CD4-positive, alpha-beta T cell (primary cell): ENCODE measurements at regions not wholly inside any gene's neighbourhood (a gene's known extent, or its start where the extent isn't known, plus 50 kb on each side); places are given as distances from the start of the nearest gene placed in this dataset.
"Not testable (repeated sequence)": the region's sequence is repeated elsewhere in the genome, so short reads cannot be mapped to it uniquely, and the experiment has no call there.

Experiments
- ATAC-seq: fragments of 200-7000 bp; cut with Tn5 transposase; one replicate; pipeline ENCODE4 v1.10.0; 2022; ENCODE audit warnings: mild to moderate bottlenecking; ENCODE audit not compliant: poor library complexity
- CTCF ChIA-PET: fragments of 350-600 bp; sonication (Branson Sonifier 250); formaldehyde crosslinking; loops from one replicate; lab custom pipeline; 2021; ENCODE audit warnings: antibody characterized with exemption, inconsistent platforms; lab: Charles Lee
- POLR2A ChIA-PET: fragments of 350-600 bp; sonication (Branson Sonifier 250); formaldehyde crosslinking; loops from one replicate; lab custom pipeline; 2021; ENCODE audit warnings: antibody characterized with exemption, inconsistent platforms; lab: Charles Lee
- DNase-seq, 14 experiments: peaks; one replicate each; pipeline ENCODE4 v3.0.0-alpha.2; 2013 to 2020; ENCODE audit warnings: mixed read lengths in 2 of 14
- H3K27ac ChIP-seq, 2 donors: one replicate each; pipeline versions ENCODE4 v1.5.1 to v1.7.0; 2013; ENCODE audit warnings: low read length in 2 of 2, low read depth in 1 of 2, mild to moderate bottlenecking in 1 of 2
- H3K27me3 ChIP-seq, 2 experiments: 1 replicate in 1 of 2; 2 replicates in 1 of 2; pipeline versions ENCODE4 v1.6.1 to v1.7.0; 2013; ENCODE audit warnings: low read length in 2 of 2, control low read depth in 1 of 2, mild to moderate bottlenecking in 1 of 2, moderate library complexity in 1 of 2; ENCODE audit not compliant: insufficient read depth in 2 of 2, control insufficient read depth in 1 of 2
- H3K36me3 ChIP-seq: one replicate; pipeline ENCODE4 v1.6.1; 2013; ENCODE audit warnings: low read length, control low read depth; ENCODE audit not compliant: insufficient read depth
- H3K4me1 ChIP-seq: one replicate; pipeline ENCODE4 v1.6.1; 2013; ENCODE audit warnings: low read length, control low read depth; ENCODE audit not compliant: insufficient read depth
- H3K4me3 ChIP-seq: one replicate; pipeline ENCODE4 v1.5.1; 2013; ENCODE audit warnings: mild to moderate bottlenecking, low read length, moderate library complexity
- H3K9me3 ChIP-seq, 2 experiments: 1 replicate in 1 of 2; 2 replicates in 1 of 2; pipeline versions ENCODE4 v1.6.1 to v1.7.0; 2013; ENCODE audit warnings: low read length in 2 of 2, mild to moderate bottlenecking in 2 of 2, control low read depth in 1 of 2, moderate library complexity in 1 of 2; ENCODE audit not compliant: control insufficient read depth in 1 of 2, insufficient read depth in 1 of 2
- H3K27ac Mint-ChIP-seq: one replicate; pipeline ENCODE4 v1.8.0; 2020; ENCODE audit warnings: mixed read lengths
- H3K27me3 Mint-ChIP-seq: one replicate; pipeline ENCODE4 v1.8.0; 2021; ENCODE audit warnings: mixed read lengths
- H3K36me3 Mint-ChIP-seq: one replicate; pipeline ENCODE4 v1.8.0; 2021; ENCODE audit warnings: low read depth, mixed read lengths
- H3K4me1 Mint-ChIP-seq: one replicate; pipeline ENCODE4 v1.8.0; 2021; ENCODE audit warnings: low read depth, mixed read lengths
- H3K4me3 Mint-ChIP-seq: one replicate; pipeline ENCODE4 v1.8.0; 2020; ENCODE audit warnings: mild to moderate bottlenecking, mixed read lengths
- H3K9me3 Mint-ChIP-seq: one replicate; pipeline ENCODE4 v1.8.0; 2020; ENCODE audit warnings: mixed read lengths
- intact Hi-C, 2 experiments: fragments of 100-400 bp; cut with DNase I in 1 of 2; cut with micrococcal nuclease in 1 of 2; formaldehyde crosslinking; loops; one replicate each; pipeline versions ENCODE4 v1.15.1 to v1.9.0; 2023 to 2025; cut with DNase I, micrococcal nuclease
- TF ChIP-seq, protein P1 (sequence below): fragments of 200-600 bp; IDR thresholded peaks from one replicate; pipeline ENCODE4 v1.8.0; 2022; ENCODE audit warnings: antibody characterized with exemption, mild to moderate bottlenecking

DNA sequence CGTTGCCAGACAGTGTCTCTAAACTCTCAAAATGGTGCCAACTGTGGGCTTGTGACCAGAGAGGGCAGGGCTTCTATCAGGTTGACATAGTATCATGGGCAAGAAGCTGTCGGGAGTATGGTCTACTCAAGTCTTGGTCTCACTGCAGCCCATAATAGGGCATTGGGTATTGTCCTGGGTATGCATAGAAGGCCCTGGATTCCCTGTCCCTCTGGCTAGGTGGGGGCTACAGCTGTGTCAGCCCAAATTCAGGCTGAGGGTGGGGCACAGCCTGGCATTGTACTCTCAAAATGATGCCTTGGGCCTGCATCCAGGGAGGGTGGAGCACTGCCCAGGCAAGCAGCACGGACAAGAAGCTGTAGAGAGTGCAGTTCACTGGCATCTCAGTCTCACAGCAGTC, 408.8 kb upstream of the MAN1A1 start:
- Mint-ChIP-seq H3K9me3 (no peaks in the 10 kb centered on the region), H3K36me3 (no peaks in the 10 kb centered on the region), H3K4me1 (no peaks in the 10 kb centered on the region), H3K4me3 (no peak overlapping the region), H3K27me3 (no peaks in the 10 kb centered on the region), H3K27ac (no peak overlapping the region)
- Histone ChIP-seq H3K27ac (no peak overlapping the region), H3K9me3 (no peaks in the 10 kb centered on the region), H3K27me3 (no peaks in the 10 kb centered on the region), H3K36me3 (no peaks in the 10 kb centered on the region), H3K4me1 (no peaks in the 10 kb centered on the region), H3K4me3 (no peak overlapping the region)
- ChIA-PET POLR2A (no interaction called here), CTCF (no interaction called here)
- ATAC-seq (no peak), DNase-seq (no peak)
- TF ChIP-seq, protein P1, sequence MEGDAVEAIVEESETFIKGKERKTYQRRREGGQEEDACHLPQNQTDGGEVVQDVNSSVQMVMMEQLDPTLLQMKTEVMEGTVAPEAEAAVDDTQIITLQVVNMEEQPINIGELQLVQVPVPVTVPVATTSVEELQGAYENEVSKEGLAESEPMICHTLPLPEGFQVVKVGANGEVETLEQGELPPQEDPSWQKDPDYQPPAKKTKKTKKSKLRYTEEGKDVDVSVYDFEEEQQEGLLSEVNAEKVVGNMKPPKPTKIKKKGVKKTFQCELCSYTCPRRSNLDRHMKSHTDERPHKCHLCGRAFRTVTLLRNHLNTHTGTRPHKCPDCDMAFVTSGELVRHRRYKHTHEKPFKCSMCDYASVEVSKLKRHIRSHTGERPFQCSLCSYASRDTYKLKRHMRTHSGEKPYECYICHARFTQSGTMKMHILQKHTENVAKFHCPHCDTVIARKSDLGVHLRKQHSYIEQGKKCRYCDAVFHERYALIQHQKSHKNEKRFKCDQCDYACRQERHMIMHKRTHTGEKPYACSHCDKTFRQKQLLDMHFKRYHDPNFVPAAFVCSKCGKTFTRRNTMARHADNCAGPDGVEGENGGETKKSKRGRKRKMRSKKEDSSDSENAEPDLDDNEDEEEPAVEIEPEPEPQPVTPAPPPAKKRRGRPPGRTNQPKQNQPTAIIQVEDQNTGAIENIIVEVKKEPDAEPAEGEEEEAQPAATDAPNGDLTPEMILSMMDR: no peak
- intact Hi-C loops: no loop called here

DNA sequence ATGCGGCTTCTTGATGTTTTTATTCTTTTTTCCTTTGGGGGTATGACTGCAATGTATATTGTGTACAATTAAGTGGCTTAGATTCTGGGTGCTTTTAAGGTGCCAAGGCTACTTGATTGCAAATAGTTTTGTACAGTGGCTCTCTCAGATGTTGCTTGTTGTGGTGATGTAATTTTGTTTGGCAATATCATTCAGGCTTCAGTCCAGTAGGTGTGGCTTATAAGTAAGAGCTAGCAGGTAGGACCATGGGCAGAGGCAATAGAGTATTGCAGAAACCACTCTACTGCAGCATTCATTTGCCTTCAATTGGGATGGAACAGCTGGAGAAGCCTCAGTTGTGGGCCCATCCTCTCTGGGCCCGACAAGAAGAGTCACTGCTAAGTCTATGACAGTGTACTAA, 407.9 kb upstream of the MAN1A1 start:
- Mint-ChIP-seq H3K9me3 (no peaks in the 10 kb centered on the region), H3K4me1 (no peaks in the 10 kb centered on the region), H3K4me3 (no peak overlapping the region), H3K27ac (no peak overlapping the region), H3K36me3 (no peaks in the 10 kb centered on the region), H3K27me3 (peaks cover 5% of the 10 kb centered on the region)
- ChIA-PET POLR2A (no interaction called here), CTCF (no interaction called here)
- TF ChIP-seq, protein P1: no peak
- ATAC-seq: no peak
- Histone ChIP-seq H3K36me3 (no peaks in the 10 kb centered on the region), H3K27ac (no peak overlapping the region), H3K4me1 (no peaks in the 10 kb centered on the region), H3K4me3 (no peak overlapping the region), H3K27me3 (no peaks in the 10 kb centered on the region), H3K9me3 (no peaks in the 10 kb centered on the region)
- DNase-seq: no peak
- intact Hi-C loops: no loop called here

DNA sequence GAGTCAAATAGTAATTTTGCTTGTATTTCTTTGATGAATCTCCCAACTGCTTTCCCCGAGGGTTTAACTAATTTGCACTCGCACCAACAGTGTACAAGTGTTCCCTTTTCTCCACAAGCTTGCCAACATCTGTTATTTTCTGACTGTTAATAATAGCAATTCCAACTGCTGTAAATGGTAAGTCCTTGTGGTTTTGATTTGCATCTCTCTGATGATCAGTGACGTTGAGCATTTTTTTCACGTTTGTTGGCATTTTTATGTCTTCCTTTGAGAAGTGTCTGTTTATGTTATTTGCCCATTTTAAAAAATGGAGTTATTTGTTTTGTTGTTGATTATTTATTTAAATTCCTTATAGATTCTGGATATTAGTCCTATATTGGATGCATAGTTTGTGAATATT, 399.8 kb upstream of the MAN1A1 start:
- H3K36me3 Mint-ChIP-seq: no peaks in the 10 kb centered on the region
- TF ChIP-seq, protein P1: no peak
- H3K27ac Mint-ChIP-seq: no peak overlapping the region
- ChIA-PET POLR2A (no interaction called here), CTCF (no interaction called here)
- DNase-seq: no peak
- no peaks in the 10 kb centered on the region for H3K9me3 Mint-ChIP-seq
- no peak overlapping the region for H3K4me3 Mint-ChIP-seq
- intact Hi-C loops: no loop called here
- H3K4me1 ChIP-seq: no peaks in the 10 kb centered on the region
- H3K27me3 Mint-ChIP-seq: peaks cover 5% of the 10 kb centered on the region
- no peaks in the 10 kb centered on the region for H3K4me1 Mint-ChIP-seq
- H3K27me3 ChIP-seq: no peaks in the 10 kb centered on the region
- H3K9me3 ChIP-seq: no peaks in the 10 kb centered on the region
- no peaks in the 10 kb centered on the region for H3K36me3 ChIP-seq
- ATAC-seq: no peak
- no peak overlapping the region for H3K27ac ChIP-seq
- no peak overlapping the region for H3K4me3 ChIP-seq

DNA sequence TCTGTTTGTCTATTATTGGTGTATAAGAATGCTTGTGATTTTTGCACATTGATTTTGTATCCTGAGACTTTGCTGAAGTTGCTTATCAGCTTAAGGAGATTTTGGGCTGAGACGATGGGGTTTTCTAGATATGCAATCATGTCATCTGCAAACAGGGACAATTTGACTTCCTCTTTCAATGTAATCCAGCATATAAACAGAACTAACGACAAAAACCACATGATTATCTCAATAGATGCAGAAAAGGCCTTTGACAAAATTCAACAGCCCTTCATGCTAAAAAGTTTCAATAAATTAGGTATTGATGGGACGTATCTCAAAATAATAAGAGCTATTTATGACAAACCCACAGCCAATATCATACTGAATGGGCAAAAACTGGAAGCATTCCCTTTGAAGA, 399.0 kb upstream of the MAN1A1 start:
- H3K4me1 Mint-ChIP-seq, H3K36me3 ChIP-seq, CTCF ChIA-PET, H3K27ac ChIP-seq, H3K27me3 ChIP-seq, H3K27ac Mint-ChIP-seq, H3K9me3 Mint-ChIP-seq, H3K36me3 Mint-ChIP-seq, H3K4me3 ChIP-seq, DNase-seq, H3K4me1 ChIP-seq, H3K27me3 Mint-ChIP-seq, ATAC-seq, intact Hi-C loops, H3K4me3 Mint-ChIP-seq, POLR2A ChIA-PET, H3K9me3 ChIP-seq: not testable (repeated sequence)
